Esophagus muscularis mucosa (tissue), 4 donors: ENCODE measurements at regions not wholly inside any gene's neighbourhood (a gene's known extent, or its start where the extent isn't known, plus 50 kb on each side); places are given as distances from the start of the nearest gene placed in this dataset.

Source experiments
- EP300 ChIP-seq: sonication (generic); formaldehyde crosslinking; IDR thresholded peaks from one replicate; pipeline ENCODE4 v1.6.1; 2017; ENCODE audit warnings: antibody characterized with exemption
- POLR2A ChIP-seq: fragments of 450-650 bp; IDR thresholded peaks from one replicate; pipeline ENCODE4 v1.6.1; 2017; ENCODE audit warnings: antibody characterized with exemption, moderate library complexity, mild to moderate bottlenecking, low read depth
- TF ChIP-seq, protein P1 (sequence below), 3 experiments: fragments of 200-600 bp in 2 of 3; fragments of 450-650 bp in 1 of 3; sonication (generic) in 2 of 3; IDR thresholded peaks; one replicate each; pipeline ENCODE4 v1.5.1; 2017 to 2019; ENCODE audit warnings: antibody characterized with exemption in 3 of 3, mild to moderate bottlenecking in 2 of 3, moderate library complexity in 1 of 3

DNA sequence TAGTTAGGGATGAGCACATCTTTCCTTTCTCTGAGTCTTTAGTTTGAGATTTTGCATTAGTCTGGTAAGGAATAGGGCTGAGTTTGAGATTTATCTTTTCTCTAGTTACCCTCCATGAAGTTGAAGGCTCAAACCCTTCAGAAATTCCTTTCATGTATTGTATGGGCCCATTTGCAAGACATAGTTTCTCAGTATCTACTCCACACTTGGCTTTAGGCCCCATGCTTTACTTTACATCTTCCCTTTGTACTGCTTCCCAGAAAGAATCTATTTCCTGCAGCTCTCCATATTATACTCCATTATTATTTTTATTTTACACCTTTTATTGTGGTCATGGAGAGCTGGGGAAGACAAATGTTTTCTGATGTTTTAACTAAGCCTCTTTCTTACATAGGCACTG, 1038.2 kb downstream of the TECRL start:
- TF ChIP-seq, protein P1, sequence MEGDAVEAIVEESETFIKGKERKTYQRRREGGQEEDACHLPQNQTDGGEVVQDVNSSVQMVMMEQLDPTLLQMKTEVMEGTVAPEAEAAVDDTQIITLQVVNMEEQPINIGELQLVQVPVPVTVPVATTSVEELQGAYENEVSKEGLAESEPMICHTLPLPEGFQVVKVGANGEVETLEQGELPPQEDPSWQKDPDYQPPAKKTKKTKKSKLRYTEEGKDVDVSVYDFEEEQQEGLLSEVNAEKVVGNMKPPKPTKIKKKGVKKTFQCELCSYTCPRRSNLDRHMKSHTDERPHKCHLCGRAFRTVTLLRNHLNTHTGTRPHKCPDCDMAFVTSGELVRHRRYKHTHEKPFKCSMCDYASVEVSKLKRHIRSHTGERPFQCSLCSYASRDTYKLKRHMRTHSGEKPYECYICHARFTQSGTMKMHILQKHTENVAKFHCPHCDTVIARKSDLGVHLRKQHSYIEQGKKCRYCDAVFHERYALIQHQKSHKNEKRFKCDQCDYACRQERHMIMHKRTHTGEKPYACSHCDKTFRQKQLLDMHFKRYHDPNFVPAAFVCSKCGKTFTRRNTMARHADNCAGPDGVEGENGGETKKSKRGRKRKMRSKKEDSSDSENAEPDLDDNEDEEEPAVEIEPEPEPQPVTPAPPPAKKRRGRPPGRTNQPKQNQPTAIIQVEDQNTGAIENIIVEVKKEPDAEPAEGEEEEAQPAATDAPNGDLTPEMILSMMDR (IDR thresholded peaks at IDR 0.05): no peak
- TF ChIP-seq POLR2A (no peak), EP300 (no peak)
